Ishikawa (cell line): ENCODE measurements at regions not wholly inside any gene's neighbourhood (a gene's known extent, or its start where the extent isn't known, plus 50 kb on each side); places are given as distances from the start of the nearest gene placed in this dataset.

Experiments
- CEBPB ChIP-seq: IDR thresholded peaks from 2 replicates; pipeline ENCODE4 v1.6.1; 2012
- CREB1 ChIP-seq: IDR thresholded peaks from 2 replicates; pipeline ENCODE4 v1.6.1; 2012; ENCODE audit warnings: low read depth
- TCF12 ChIP-seq: IDR thresholded peaks from 2 replicates; pipeline ENCODE4 v1.6.1; 2012; ENCODE audit warnings: low read depth
- YY1 ChIP-seq: IDR thresholded peaks from 2 replicates; pipeline ENCODE4 v1.6.1; 2012; ENCODE audit warnings: low read depth
- TF ChIP-seq, protein P1 (sequence below): IDR thresholded peaks from 2 replicates; pipeline ENCODE4 v1.6.1; 2012

DNA sequence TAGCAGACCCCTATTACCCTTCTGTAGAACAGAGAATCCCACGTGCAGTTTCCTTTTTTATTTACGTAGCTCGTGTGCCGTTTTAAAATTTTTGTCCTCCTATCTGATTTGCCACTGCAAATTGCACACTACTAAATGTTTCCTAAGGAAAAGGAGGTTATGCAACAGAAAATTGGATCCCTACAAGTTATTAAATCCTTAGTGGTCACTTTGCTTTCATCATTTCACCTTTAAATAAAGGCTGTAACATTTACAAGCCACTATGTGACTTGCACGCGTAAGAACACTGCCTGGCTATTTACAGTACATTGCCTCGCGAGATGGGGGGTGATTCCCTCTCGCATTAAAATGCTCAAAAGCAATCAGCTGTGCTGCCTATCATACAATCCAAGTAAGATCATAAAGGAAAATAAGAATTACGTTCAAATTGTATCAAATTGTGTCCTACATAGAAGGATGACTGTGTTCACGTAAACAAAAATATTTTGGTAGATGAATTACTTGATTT is 525.6 kb downstream of the SUCLA2 start:
- TF ChIP-seq YY1 (no peak), CEBPB (no peak), TCF12 (no peak), CREB1 (no peak)
- TF ChIP-seq, protein P1, sequence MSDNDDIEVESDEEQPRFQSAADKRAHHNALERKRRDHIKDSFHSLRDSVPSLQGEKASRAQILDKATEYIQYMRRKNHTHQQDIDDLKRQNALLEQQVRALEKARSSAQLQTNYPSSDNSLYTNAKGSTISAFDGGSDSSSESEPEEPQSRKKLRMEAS = no peak
